Loucy (cell line): ENCODE measurements at regions not wholly inside any gene's neighbourhood (a gene's known extent, or its start where the extent isn't known, plus 50 kb on each side); places are given as distances from the start of the nearest gene placed in this dataset.

Experiments
- EZH2phosphoT487 ChIP-seq: fragments of 200-600 bp; IDR thresholded peaks from 2 replicates; pipeline ENCODE4 v1.6.1; 2018; ENCODE audit warnings: antibody characterized with exemption, mild to moderate bottlenecking, moderate library complexity, borderline replicate concordance
- TF ChIP-seq, protein P1 (sequence below): fragments of 200-600 bp; sonication (generic); conservative IDR thresholded peaks from 2 replicates; pipeline ENCODE4 v1.5.1; 2014; ENCODE audit warnings: mild to moderate bottlenecking, antibody characterized with exemption, low read length

DNA sequence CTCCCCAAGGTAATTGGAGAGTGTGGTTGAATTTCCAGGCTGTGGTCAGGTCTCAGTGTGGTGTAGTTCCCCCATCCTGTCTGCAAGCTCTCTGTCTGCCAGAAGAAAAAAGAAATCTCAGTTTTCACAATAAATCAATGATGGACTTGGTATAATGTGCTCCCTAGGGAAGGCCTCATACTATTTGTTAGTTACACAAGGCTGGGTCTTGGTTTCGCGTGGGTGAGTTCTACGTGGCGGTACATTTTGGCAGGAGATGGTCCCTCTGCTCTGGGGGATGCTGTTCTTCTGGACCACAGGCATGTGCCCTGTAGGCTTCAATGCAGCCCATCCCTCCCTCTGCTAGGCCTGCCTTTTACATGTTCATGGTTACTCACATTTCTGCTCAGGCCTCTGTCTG, 206.4 kb upstream of the PELI2 start:
- TF ChIP-seq, protein P1, sequence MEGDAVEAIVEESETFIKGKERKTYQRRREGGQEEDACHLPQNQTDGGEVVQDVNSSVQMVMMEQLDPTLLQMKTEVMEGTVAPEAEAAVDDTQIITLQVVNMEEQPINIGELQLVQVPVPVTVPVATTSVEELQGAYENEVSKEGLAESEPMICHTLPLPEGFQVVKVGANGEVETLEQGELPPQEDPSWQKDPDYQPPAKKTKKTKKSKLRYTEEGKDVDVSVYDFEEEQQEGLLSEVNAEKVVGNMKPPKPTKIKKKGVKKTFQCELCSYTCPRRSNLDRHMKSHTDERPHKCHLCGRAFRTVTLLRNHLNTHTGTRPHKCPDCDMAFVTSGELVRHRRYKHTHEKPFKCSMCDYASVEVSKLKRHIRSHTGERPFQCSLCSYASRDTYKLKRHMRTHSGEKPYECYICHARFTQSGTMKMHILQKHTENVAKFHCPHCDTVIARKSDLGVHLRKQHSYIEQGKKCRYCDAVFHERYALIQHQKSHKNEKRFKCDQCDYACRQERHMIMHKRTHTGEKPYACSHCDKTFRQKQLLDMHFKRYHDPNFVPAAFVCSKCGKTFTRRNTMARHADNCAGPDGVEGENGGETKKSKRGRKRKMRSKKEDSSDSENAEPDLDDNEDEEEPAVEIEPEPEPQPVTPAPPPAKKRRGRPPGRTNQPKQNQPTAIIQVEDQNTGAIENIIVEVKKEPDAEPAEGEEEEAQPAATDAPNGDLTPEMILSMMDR = no peak
- no peak for TF ChIP-seq EZH2phosphoT487
